ENCODE measurements at regions not wholly inside any gene's neighbourhood (a gene's known extent, or its start where the extent isn't known, plus 50 kb on each side); places are given as distances from the start of the nearest gene placed in this dataset.

DNA sequence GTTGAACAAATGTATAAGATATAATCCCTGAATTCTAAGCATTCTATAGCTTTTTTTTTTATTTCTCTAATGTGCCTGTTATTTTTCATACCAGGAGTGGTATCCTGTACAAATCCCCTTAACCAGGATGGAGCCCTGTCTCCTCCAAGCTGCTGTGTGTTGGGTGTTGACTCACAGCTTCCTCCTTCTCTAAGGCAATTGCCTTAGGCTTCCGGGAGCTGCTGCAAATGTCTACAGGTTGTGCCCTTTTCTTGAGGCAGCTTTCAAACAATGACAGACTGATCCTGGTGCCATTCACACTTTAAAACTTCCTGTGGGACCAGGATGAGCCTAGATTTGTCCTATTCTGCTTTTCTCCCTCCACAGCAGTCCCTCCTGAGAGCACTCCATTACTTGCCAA lies 173.2 kb downstream of the BTBD3 start:
- TF ChIP-seq, protein P1, sequence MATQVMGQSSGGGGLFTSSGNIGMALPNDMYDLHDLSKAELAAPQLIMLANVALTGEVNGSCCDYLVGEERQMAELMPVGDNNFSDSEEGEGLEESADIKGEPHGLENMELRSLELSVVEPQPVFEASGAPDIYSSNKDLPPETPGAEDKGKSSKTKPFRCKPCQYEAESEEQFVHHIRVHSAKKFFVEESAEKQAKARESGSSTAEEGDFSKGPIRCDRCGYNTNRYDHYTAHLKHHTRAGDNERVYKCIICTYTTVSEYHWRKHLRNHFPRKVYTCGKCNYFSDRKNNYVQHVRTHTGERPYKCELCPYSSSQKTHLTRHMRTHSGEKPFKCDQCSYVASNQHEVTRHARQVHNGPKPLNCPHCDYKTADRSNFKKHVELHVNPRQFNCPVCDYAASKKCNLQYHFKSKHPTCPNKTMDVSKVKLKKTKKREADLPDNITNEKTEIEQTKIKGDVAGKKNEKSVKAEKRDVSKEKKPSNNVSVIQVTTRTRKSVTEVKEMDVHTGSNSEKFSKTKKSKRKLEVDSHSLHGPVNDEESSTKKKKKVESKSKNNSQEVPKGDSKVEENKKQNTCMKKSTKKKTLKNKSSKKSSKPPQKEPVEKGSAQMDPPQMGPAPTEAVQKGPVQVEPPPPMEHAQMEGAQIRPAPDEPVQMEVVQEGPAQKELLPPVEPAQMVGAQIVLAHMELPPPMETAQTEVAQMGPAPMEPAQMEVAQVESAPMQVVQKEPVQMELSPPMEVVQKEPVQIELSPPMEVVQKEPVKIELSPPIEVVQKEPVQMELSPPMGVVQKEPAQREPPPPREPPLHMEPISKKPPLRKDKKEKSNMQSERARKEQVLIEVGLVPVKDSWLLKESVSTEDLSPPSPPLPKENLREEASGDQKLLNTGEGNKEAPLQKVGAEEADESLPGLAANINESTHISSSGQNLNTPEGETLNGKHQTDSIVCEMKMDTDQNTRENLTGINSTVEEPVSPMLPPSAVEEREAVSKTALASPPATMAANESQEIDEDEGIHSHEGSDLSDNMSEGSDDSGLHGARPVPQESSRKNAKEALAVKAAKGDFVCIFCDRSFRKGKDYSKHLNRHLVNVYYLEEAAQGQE (IDR thresholded peaks at IDR 0.05; ENCODE audit: low read depth) = no peak
- no peak for TF ChIP-seq RAD21 (IDR thresholded peaks at IDR 0.05; ENCODE audit: low read depth)

DNA sequence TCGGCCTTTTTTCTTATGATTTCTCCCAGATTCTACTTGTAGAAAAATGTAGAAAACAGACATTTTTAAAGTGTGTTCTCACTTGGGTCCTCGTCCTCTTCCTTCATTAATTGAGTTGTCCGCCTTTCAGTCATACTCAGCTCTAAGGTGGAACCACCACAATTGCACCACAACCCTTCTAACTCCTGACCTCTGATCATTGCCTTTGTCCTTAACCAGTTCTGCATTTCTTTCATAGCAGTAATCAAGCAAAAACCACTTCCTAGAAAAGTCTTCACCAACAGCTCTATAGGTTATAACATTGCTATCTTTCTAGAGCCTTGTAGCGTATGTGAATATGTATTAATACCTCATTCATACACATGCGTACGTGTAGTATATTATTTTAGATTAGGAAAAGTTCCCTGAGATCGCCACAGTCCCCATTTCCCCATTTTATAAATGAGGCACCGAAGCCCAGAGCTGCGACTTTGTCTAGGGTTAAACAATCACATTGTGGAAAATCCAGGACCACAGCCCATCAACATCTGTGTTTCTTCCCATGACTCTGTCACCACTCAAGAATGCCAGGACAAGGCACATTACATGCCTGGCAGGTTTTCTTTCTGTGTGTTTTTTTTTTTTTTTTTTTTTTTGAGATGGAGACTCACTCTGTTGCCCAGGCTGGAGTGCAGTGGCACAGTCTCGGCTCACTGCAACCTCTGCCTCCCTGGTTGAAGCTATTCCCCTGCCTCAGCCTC lies 175.5 kb downstream of the BTBD3 start:
- TF ChIP-seq, protein P2, sequence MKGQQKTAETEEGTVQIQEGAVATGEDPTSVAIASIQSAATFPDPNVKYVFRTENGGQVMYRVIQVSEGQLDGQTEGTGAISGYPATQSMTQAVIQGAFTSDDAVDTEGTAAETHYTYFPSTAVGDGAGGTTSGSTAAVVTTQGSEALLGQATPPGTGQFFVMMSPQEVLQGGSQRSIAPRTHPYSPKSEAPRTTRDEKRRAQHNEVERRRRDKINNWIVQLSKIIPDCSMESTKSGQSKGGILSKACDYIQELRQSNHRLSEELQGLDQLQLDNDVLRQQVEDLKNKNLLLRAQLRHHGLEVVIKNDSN (IDR thresholded peaks at IDR 0.05) = no peak
- TF ChIP-seq RAD21 (IDR thresholded peaks at IDR 0.05; ENCODE audit: low read depth) (no peak), EGR1 (IDR thresholded peaks at IDR 0.05) (no peak), TEAD4 (IDR thresholded peaks at IDR 0.05) (no peak), EP300 (IDR thresholded peaks at IDR 0.05; ENCODE audit: borderline replicate concordance) (no peak), TAF1 (IDR thresholded peaks at IDR 0.05; ENCODE audit: low read depth) (no peak), CEBPB (IDR thresholded peaks at IDR 0.05) (no peak), ZBTB7A (IDR thresholded peaks at IDR 0.05; ENCODE audit: low read depth) (no peak), YY1 (IDR thresholded peaks at IDR 0.05; ENCODE audit: low read depth) (no peak), NFIC (IDR thresholded peaks at IDR 0.05) (no peak), CREB1 (IDR thresholded peaks at IDR 0.05; ENCODE audit: low read depth) (no peak), TCF12 (IDR thresholded peaks at IDR 0.05; ENCODE audit: low read depth) (no peak), FOXM1 (IDR thresholded peaks at IDR 0.05; ENCODE audit: borderline replicate concordance, low read depth) (no peak)
- TF ChIP-seq, protein P1 (IDR thresholded peaks at IDR 0.05; ENCODE audit: low read depth) = no peak
- TF ChIP-seq, protein P3, sequence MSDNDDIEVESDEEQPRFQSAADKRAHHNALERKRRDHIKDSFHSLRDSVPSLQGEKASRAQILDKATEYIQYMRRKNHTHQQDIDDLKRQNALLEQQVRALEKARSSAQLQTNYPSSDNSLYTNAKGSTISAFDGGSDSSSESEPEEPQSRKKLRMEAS (IDR thresholded peaks at IDR 0.05) = no peak

DNA sequence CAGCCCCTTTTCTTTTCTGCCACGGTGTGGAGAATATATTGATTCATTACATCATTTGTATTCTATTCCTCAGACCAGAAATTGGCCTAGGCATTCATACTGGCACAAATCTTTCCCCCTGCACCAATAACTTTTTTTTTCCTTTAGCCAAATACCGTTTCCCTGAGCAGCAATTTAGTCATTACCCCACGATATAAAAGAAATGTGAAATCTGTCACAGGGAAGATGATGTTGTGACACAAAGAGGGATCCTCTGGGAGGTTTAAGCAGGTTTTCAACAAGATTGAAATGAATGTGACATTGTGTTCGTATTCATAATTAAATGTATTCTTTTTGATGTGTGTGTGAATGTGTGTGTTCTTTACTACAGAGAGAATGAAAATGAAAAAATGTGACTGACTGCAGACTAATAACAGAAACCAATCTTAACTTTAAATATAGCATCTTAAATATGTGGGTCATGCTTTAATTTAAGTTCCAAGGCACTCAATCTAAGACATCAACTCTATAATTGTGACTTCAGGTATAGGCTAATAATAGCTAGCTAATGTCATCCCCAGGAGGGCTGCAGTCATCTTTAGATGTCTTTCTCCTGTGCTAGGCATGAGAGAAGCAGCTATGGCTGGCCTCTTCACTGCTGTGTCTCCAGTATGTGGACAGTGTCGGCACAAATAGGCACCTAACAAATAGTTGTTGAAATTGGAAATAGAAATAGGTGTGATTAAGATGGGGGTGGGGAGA lies 177.7 kb downstream of the BTBD3 start:
- TF ChIP-seq, protein P2 (IDR thresholded peaks at IDR 0.05) = no peak
- TF ChIP-seq, protein P1 (IDR thresholded peaks at IDR 0.05; ENCODE audit: low read depth) = no peak
- no peak for TF ChIP-seq CEBPB (IDR thresholded peaks at IDR 0.05)

DNA sequence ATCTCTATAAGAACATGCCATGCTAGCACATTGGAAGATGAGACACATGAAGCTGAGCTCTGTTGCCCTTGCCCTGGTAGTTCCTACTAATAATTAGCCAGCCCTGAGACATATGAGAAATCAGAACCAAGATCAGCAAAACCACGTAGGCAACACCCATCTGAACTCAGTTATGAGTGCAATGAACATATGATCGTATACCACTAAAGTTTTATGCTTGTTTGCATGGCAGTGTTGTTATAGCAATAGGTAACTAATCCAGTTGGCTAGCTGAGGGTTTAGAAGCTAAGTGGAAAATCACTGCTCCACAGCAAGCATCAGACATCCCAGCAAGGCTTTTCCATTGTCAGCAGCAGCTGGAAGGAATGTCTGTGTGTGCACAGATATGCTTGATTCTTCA lies 180.7 kb downstream of the BTBD3 start:
- TF ChIP-seq, protein P1 (IDR thresholded peaks at IDR 0.05; ENCODE audit: low read depth) = no peak
- TF ChIP-seq YY1 (IDR thresholded peaks at IDR 0.05; ENCODE audit: low read depth) (no peak), FOXM1 (IDR thresholded peaks at IDR 0.05; ENCODE audit: borderline replicate concordance, low read depth) (no peak), NFIC (IDR thresholded peaks at IDR 0.05) (no peak)

Measured in Ishikawa (cell line).